Activated T-helper 17 cell treated with anti-CD3 and anti-CD28 coated beads, Interleukin-2, amount 50 U/mL, for 72 hours (primary cell): ENCODE measurements at regions not wholly inside any gene's neighbourhood (a gene's known extent, or its start where the extent isn't known, plus 50 kb on each side); places are given as distances from the start of the nearest gene placed in this dataset.

ENCODE experiments used
- ATAC-seq: fragments of 150-1000 bp; cut with Tn5 transposase; replicated peaks from 2 replicates; pipeline ENCODE4 v1.10.0; 2021; ENCODE audit warnings: mild to moderate bottlenecking, moderate library complexity
- H3K27ac Mint-ChIP-seq: one replicate; pipeline ENCODE4 v1.8.0; 2022; ENCODE audit warnings: mixed read lengths
- H3K27me3 Mint-ChIP-seq: one replicate; pipeline ENCODE4 v1.8.0; 2022; ENCODE audit warnings: mixed read lengths
- H3K36me3 Mint-ChIP-seq: one replicate; pipeline ENCODE4 v1.8.0; 2022; ENCODE audit warnings: low read depth, mild to moderate bottlenecking, mixed read lengths
- H3K4me1 Mint-ChIP-seq: one replicate; pipeline ENCODE4 v1.8.0; 2022; ENCODE audit warnings: mixed read lengths
- H3K4me3 Mint-ChIP-seq: one replicate; pipeline ENCODE4 v1.8.0; 2022; ENCODE audit warnings: mild to moderate bottlenecking, mixed read lengths
- H3K9me3 Mint-ChIP-seq: one replicate; pipeline ENCODE4 v1.8.0; 2022; ENCODE audit warnings: mixed read lengths

DNA sequence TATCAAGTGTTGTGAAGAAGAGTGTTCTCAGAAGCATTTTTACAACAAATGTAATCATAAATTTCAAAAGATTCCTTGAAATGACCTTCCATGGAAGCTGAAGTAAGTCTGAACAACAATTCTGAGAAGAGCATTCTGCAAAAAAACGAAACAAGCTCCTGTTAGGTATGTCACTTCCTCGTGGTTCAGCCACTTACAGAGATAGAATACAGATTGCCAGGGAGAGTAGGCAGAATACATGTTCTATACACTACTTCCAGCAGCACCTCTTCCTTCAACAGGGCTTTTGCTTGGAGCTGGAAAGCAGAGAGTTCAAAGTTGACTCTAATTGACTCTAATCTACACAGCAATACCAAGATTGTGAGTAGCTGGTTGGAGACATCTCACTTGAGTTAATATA is 274.5 kb downstream of the ADGRA3 start:
- Mint-ChIP-seq H3K9me3 (peaks cover 7% of the 10 kb centered on the region), H3K27ac (no peak overlapping the region), H3K36me3 (no peaks in the 10 kb centered on the region), H3K4me3 (no peak overlapping the region), H3K4me1 (no peaks in the 10 kb centered on the region), H3K27me3 (no peaks in the 10 kb centered on the region)
- ATAC-seq = no peak

DNA sequence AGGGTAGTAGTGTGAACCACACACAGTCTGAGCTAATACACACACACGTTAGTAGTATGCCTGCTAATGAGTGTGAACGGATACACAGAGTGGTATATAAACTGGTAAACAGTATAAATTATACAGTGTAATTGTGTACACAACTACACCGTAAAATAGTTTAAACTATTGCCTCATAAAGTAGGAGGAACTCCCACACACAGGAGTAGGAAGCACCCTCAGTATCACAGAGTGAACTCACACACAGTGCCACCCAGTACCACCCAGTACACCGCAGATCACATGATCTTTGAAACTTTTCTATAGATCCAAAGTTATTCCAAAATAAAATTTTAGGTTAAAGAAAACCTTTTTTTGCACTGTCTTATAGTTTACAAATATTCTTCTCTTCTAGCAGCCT is 275.1 kb downstream of the ADGRA3 start:
- Mint-ChIP-seq H3K27ac (no peak overlapping the region), H3K9me3 (peaks cover 10% of the 10 kb centered on the region), H3K4me1 (no peaks in the 10 kb centered on the region), H3K4me3 (no peak overlapping the region), H3K36me3 (no peaks in the 10 kb centered on the region), H3K27me3 (no peaks in the 10 kb centered on the region)
- no peak for ATAC-seq

DNA sequence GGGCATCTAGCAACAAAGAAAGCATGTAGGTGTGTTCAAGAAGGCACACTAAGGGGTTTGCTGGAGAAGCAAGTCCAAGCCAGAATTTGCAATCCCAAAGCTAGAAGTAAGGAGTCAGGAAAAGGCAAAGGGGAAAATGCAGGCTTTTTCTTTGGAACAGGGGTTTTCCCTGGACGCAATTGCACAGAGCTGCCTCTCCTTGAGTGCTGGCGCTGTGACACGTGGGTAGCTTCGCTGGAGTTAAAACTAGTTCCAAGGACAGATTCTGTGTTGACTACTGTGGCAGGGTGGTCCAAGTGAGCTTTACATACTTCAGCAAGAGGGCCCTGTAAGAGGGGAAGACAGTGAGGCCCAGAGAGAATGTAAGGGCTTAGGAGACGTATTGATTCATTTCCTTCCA is 277.1 kb downstream of the ADGRA3 start:
- Mint-ChIP-seq H3K36me3 (no peaks in the 10 kb centered on the region), H3K4me1 (no peaks in the 10 kb centered on the region), H3K27ac (no peak overlapping the region), H3K9me3 (peaks cover 10% of the 10 kb centered on the region), H3K4me3 (no peak overlapping the region), H3K27me3 (no peaks in the 10 kb centered on the region)
- ATAC-seq = no peak

DNA sequence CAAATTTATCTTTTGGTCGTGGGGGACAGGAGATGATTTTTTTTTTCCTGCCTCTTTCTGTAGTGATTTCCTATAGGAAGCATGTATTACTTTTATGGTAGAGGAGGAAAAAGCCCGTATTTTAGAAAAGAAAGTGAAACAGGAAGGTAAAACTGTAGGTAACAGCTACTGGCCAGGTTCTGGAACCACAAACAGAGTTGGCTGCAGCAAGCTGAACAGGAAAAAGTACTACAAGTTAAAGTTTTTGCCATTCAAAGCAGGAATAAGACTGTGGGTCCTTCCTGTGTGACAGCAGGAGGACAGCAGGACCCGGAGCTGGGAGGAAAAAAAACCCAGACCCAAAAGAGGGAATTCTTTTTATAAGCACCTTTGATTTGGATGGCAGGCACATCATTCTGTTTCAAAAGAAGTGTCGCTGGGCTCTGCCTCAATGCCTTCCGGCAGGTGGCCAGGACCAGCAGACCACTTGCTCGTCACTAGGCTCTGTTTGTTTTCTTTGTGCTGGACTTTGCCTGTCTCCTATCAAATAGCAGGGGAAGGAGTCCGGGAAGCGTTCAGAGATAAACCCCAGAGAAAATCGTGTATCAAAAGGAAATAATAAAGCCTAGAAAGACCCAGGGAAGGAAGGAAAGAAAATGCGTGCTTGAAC is 277.9 kb downstream of the ADGRA3 start:
- Mint-ChIP-seq H3K4me3 (peak overlapping the region; percentile 9), H3K9me3 (peaks cover 14% of the 10 kb centered on the region)

DNA sequence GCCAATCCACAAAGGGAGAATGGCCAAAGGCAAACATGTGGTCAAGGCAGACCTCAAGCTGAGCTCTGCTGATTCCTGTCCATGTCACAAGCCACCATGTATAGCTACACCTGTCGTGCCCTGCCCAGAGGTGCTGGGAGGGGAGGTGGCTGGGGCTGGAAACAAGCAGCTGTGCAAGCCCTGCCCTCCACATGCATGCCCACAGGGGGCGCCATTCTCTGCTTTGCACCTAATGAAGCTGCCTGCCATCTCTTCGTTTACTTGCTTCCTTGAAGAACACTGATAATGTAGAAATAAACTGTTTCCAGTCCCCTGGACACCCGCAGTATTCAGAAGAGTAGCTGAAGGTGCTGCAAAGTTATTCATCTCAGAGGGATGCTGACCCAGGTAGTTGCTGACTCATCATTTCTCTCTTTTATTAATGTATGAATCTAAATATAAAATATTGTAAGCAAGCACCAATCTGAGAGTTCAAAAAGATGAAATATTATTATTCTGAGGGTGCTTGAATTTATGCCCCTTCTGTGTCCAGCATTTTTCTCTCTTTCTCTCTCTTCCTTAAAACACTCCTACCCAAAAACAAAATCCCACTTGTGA is 278.6 kb downstream of the ADGRA3 start:
- H3K27me3 Mint-ChIP-seq = no peaks in the 10 kb centered on the region
- ATAC-seq = no peak
- no peaks in the 10 kb centered on the region for H3K36me3 Mint-ChIP-seq
- H3K27ac Mint-ChIP-seq = no peak overlapping the region
- H3K4me1 Mint-ChIP-seq = no peaks in the 10 kb centered on the region
- H3K4me3 Mint-ChIP-seq = peak overlapping the region; percentile 9
- H3K9me3 Mint-ChIP-seq = peaks cover 15% of the 10 kb centered on the region

More for the DNA sequence above, 277.9 kb downstream of the ADGRA3 start:
- Mint-ChIP-seq H3K27ac (no peak overlapping the region), H3K4me1 (no peaks in the 10 kb centered on the region), H3K27me3 (no peaks in the 10 kb centered on the region), H3K36me3 (no peaks in the 10 kb centered on the region)
- no peak for ATAC-seq

DNA sequence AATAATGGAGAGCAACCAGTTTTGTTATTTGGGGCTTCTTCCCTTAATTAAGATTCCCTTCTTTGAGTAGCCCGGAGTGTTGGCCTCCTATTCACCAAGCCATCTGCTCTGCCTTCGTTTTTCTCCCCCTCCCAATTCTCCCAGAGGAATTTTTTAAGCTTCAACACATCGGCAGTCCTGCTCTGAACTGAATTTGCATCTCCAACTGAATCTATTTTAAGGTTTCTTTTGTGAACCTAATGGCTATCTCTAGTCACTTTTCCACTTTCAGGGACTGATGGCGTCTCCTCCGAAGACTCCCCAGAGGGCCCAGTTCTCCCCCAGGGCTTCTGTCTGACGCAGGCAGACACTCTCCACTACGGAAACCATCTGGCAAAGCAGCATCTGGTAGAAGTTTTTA is 280.2 kb downstream of the ADGRA3 start:
- H3K4me3 Mint-ChIP-seq = no peak overlapping the region
- ATAC-seq = no peak
- H3K27ac Mint-ChIP-seq = no peak overlapping the region
- H3K27me3 Mint-ChIP-seq = no peaks in the 10 kb centered on the region
- peaks cover 12% of the 10 kb centered on the region for H3K9me3 Mint-ChIP-seq
- no peaks in the 10 kb centered on the region for H3K4me1 Mint-ChIP-seq
- no peaks in the 10 kb centered on the region for H3K36me3 Mint-ChIP-seq

DNA sequence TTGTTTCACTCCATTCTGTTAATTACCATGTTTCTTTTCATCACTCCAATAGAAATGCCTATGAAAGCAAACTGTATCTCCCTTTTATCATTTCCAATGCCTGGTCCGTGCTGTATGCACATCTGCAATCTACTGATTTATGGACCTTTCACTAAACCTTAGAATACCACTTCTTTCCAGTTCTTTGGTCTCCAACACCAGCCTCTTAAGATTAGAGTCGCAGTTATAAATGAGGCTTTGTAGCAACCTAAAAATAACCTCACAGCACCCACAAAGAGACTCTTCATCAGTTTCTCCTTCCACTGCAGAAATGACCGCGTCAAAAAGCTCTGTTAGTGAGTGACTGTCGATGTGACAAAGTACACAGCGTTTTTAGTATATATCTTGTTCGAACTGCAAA is 282.6 kb downstream of the ADGRA3 start:
- Mint-ChIP-seq H3K27me3 (no peaks in the 10 kb centered on the region), H3K4me1 (no peaks in the 10 kb centered on the region), H3K36me3 (no peaks in the 10 kb centered on the region), H3K27ac (no peak overlapping the region), H3K9me3 (peaks cover 17% of the 10 kb centered on the region), H3K4me3 (no peak overlapping the region)
- no peak for ATAC-seq

DNA sequence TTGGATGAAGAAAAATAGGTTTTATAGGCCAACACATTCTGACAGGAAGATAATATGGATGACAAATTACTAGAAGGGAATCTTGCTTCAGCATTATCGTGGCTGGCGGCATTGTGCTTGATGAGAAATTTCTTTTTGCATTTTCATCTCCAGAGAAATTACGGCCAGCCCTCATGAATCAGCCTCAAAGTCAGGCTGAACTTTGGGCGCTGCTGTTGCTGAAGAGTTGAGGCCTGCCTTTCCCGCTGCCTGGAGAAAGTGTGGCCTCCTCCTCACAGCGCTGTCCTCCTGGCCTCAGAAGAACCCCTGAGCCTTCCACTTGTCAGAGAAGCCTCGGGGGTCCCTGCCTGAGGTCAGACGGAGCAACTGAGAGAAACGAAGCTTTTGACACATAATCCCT is 272.4 kb upstream of the KCNIP4 start:
- H3K9me3 Mint-ChIP-seq = peaks cover 9% of the 10 kb centered on the region
- no peak overlapping the region for H3K4me3 Mint-ChIP-seq
- H3K27ac Mint-ChIP-seq = no peak overlapping the region
- no peaks in the 10 kb centered on the region for H3K4me1 Mint-ChIP-seq
- H3K36me3 Mint-ChIP-seq = no peaks in the 10 kb centered on the region
- ATAC-seq = no peak
- H3K27me3 Mint-ChIP-seq = no peaks in the 10 kb centered on the region

DNA sequence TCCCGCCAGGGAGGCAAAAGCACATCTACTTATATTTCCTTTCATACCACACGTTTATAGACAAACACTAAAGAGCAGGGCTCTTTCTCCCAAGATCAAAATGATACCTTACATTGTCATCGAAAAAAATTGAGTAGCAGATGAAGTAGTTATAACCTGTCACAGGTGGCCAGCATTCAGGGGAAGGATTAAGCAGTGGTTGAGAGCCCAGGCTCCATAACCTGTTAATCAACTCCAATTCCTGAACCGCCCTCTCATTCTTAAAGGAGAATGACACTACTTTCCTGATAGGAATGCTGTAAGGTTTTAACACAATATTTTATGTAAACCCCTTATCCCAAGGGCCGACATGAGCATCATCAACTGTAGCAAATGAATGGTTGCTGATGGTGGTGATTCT is 268.9 kb upstream of the KCNIP4 start:
- Mint-ChIP-seq H3K36me3 (no peaks in the 10 kb centered on the region), H3K4me3 (no peak overlapping the region), H3K9me3 (peaks cover 4% of the 10 kb centered on the region), H3K4me1 (no peaks in the 10 kb centered on the region), H3K27me3 (no peaks in the 10 kb centered on the region), H3K27ac (no peak overlapping the region)
- ATAC-seq = no peak

DNA sequence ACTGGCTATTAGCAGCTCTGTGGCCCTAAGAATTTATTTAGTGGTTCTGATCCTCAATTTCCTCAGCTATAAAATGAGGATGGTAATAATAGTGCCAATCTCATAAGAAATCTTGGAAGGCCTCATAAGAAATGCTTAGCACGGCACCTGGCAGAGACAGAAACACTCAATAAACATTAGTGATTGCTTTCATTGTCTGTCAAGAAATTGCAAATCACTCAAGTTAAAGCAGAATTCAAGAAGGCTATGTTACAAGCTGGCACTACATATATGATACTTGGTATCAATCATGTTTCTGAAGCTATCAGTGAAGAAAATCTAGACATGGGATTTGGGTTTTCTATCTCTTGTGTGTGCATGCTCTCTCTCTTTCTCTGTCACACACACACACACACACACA is 267.7 kb upstream of the KCNIP4 start:
- no peaks in the 10 kb centered on the region for H3K36me3 Mint-ChIP-seq
- H3K4me3 Mint-ChIP-seq = no peak overlapping the region
- peaks cover 7% of the 10 kb centered on the region for H3K9me3 Mint-ChIP-seq
- H3K27me3 Mint-ChIP-seq = no peaks in the 10 kb centered on the region
- H3K4me1 Mint-ChIP-seq = no peaks in the 10 kb centered on the region
- ATAC-seq = no peak
- no peak overlapping the region for H3K27ac Mint-ChIP-seq

DNA sequence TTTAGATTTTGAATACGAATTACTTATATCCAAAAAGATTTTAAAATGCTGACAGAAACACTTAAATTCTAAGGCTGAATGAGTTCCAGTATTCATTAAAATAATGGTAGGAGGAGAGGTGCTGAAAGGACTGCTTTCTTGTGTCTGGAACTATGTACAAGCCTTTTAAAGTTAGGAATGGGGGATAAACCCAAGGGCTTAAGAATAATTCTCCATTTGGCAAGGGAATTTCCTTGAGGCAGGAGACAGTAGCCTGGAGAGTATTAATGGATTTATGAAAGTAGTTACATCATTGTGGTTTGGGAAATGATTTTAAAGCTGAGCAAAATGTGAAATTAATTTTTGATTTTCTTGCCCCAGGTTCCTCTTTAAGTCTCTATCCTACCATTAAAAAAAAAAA is 266.5 kb upstream of the KCNIP4 start:
- no peaks in the 10 kb centered on the region for H3K27me3 Mint-ChIP-seq

DNA sequence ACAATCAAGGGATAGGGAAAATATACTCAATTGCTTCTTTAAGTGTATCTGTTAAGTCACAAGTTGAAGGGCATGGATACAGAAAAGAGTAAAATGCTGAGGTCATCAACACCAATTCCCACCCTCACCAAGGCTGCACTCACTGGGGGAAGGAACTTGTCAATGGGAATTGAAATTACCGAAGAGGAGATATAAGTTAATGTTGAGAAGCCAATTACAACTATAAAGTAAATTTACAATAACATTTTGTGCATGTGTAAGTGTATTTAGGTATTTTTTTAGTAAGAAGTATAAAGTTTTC is 255.1 kb upstream of the KCNIP4 start:
- Mint-ChIP-seq H3K4me3 (no peak overlapping the region), H3K9me3 (no peaks in the 10 kb centered on the region), H3K27ac (no peak overlapping the region), H3K36me3 (no peaks in the 10 kb centered on the region), H3K27me3 (no peaks in the 10 kb centered on the region), H3K4me1 (no peaks in the 10 kb centered on the region)
- no peak for ATAC-seq

More for the DNA sequence above, 266.5 kb upstream of the KCNIP4 start:
- no peak for ATAC-seq
- H3K9me3 Mint-ChIP-seq = peaks cover 7% of the 10 kb centered on the region
- H3K4me3 Mint-ChIP-seq = no peak overlapping the region
- H3K36me3 Mint-ChIP-seq = no peaks in the 10 kb centered on the region
- no peak overlapping the region for H3K27ac Mint-ChIP-seq
- no peaks in the 10 kb centered on the region for H3K4me1 Mint-ChIP-seq

DNA sequence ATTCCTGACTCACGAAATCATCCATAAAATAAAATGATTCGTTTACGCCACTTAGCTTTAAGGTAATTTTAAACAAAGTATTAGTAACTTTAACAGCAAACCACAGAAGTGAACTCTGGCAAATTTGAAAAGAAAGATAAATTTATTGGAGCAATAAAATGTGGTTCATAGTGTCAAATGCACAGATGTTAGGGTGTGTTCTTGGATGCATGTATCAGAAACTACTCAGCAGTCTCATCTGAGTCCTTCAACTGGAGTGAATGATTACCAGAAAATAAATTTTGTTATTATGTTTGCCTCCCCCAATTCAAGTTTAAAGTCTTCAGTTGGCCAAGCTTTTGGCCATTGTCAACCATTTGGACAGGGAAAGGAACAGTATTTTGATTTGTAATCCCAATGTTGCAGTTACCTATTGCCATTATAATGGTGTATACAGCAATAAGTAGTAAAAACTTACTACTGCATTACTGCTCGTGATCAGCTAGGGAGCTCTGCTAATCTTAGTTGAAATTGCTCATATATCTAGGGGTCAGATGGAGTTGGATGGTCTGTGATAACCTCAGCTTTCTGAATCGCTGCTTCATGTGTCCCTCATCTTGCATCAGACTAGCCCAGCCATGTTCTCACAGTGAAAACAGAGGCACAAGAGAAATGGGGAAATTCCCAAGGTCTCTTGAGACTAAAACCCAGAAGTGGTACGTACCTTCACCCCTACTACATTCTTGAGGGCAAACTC is 254.6 kb upstream of the KCNIP4 start:
- H3K27ac Mint-ChIP-seq = no peak overlapping the region
- H3K9me3 Mint-ChIP-seq = no peaks in the 10 kb centered on the region
- H3K36me3 Mint-ChIP-seq = no peaks in the 10 kb centered on the region
- ATAC-seq = no peak
- H3K27me3 Mint-ChIP-seq = no peaks in the 10 kb centered on the region
- no peak overlapping the region for H3K4me3 Mint-ChIP-seq
- no peaks in the 10 kb centered on the region for H3K4me1 Mint-ChIP-seq

DNA sequence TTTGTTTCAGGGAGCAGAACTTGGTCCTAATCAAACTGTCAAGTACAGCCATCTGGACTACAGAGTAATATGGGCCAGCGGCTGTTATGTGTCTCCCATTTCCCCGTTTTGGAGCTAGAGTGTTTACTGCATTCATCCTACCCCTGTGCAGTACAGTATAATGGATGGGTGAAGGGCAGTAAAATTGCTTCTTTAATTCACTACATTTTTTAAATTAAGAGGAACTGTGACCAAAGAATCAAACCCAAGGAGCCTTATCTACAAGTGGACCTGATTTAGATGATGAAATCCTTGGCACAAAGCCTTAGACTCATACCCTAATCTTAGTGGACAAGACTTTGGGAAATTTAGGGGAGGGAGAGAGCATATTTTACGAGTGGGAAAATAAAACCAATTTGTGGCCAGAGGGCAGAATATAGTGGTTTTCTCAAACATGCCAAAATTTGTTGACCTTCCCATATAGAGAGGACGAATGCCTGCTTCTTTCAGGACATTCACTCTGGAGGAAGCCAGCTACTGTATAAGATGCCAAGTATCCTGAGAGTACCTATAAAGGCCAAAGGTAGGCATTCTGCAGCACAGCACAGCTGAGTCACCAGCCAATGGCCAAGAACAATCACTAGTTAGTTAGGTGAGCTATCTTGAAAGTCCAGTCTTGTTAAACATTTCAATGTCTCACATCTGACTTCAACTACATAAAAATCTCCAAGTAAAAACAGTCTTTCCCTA is 253.8 kb upstream of the KCNIP4 start:
- no peak overlapping the region for H3K4me3 Mint-ChIP-seq
- no peaks in the 10 kb centered on the region for H3K27me3 Mint-ChIP-seq
- no peak for ATAC-seq
- H3K9me3 Mint-ChIP-seq = no peaks in the 10 kb centered on the region
- no peaks in the 10 kb centered on the region for H3K4me1 Mint-ChIP-seq
- H3K27ac Mint-ChIP-seq = no peak overlapping the region
- no peaks in the 10 kb centered on the region for H3K36me3 Mint-ChIP-seq

DNA sequence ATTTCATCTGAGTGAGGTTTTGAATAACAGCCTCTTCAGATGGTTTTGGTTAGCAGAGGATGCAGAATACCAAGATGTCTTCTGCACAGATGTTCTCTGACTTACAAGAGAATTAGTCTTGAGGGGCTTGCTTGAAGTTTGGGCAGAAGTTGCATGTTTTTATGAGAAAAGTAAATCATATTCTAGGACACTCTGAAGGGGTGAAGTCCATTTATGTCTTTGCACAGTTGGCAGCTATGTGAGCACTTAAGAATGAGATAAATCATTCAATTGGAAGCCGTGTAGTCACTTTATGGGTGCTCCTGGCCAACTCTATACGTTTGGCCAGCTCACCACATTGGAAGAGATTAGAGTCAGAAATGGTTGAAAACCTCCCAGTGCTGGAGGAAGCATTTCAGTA is 252.7 kb upstream of the KCNIP4 start:
- H3K4me1 Mint-ChIP-seq = no peaks in the 10 kb centered on the region
- no peaks in the 10 kb centered on the region for H3K36me3 Mint-ChIP-seq
- no peak overlapping the region for H3K27ac Mint-ChIP-seq
- H3K4me3 Mint-ChIP-seq = no peak overlapping the region
- H3K27me3 Mint-ChIP-seq = no peaks in the 10 kb centered on the region
- H3K9me3 Mint-ChIP-seq = no peaks in the 10 kb centered on the region
- no peak for ATAC-seq
